ENCODE measurements at regions not wholly inside any gene's neighbourhood (a gene's known extent, or its start where the extent isn't known, plus 50 kb on each side); places are given as distances from the start of the nearest gene placed in this dataset.
"Not testable (repeated sequence)": the region's sequence is repeated elsewhere in the genome, so short reads cannot be mapped to it uniquely, and the experiment has no call there.

DNA sequence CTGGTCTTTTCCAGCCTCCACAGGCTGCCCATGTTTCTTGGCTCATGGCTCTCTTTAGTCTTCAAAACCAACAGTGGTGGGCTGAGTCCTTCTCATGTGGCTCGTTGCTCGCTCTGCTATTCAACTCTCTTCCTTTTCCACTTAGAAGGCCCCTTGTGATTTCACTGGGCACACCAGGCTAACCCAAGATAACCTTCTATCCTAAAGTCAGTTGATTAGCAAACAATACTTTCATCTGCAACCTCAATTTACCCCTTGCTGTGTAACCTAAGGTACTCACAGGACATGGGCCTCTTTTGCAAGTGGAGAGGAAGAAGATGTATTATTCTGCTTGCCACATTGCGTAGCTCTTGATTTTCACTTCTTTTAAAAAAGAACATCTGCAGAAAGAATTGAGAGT is 79.6 kb downstream of the UTRN start:
- H3K4me1 Mint-ChIP-seq (ENCODE audit: unreplicated experiment) = peaks cover 47% of the 10 kb centered on the region
- H3K27ac Mint-ChIP-seq (ENCODE audit: unreplicated experiment) = no peak overlapping the region
- no peak for DNase-seq (ENCODE audit: extremely low spot score, unreplicated experiment)
- no peaks in the 10 kb centered on the region for H3K27me3 Mint-ChIP-seq (ENCODE audit: unreplicated experiment)
- TF ChIP-seq, protein P1, sequence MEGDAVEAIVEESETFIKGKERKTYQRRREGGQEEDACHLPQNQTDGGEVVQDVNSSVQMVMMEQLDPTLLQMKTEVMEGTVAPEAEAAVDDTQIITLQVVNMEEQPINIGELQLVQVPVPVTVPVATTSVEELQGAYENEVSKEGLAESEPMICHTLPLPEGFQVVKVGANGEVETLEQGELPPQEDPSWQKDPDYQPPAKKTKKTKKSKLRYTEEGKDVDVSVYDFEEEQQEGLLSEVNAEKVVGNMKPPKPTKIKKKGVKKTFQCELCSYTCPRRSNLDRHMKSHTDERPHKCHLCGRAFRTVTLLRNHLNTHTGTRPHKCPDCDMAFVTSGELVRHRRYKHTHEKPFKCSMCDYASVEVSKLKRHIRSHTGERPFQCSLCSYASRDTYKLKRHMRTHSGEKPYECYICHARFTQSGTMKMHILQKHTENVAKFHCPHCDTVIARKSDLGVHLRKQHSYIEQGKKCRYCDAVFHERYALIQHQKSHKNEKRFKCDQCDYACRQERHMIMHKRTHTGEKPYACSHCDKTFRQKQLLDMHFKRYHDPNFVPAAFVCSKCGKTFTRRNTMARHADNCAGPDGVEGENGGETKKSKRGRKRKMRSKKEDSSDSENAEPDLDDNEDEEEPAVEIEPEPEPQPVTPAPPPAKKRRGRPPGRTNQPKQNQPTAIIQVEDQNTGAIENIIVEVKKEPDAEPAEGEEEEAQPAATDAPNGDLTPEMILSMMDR (IDR thresholded peaks at IDR 0.05) = no peak
- no peaks in the 10 kb centered on the region for H3K9me3 Mint-ChIP-seq (ENCODE audit: unreplicated experiment)
- H3K36me3 Mint-ChIP-seq (ENCODE audit: unreplicated experiment) = peaks cover 1% of the 10 kb centered on the region
- no peak overlapping the region for H3K4me3 Mint-ChIP-seq (ENCODE audit: unreplicated experiment)

DNA sequence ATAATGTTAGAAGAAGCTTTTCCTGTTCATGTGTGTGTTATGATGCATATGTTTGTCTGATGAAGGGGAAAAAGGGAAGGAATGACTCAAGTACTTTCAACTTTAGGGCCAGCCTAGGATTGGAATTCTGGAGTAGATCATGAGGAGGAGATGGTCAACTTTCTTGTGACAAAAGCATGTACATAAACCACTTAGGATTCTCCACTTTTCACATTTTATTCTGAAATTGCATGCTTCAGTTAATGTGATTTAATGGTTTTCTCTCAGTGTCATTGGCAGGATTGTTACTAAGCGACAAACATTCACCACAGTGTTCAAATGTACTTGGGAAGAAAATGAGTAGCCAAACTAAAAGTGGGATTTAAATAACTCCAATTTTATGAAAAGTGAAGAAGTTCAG is 80.1 kb downstream of the UTRN start:
- H3K4me3 Mint-ChIP-seq (ENCODE audit: unreplicated experiment) = no peak overlapping the region
- DNase-seq (ENCODE audit: extremely low spot score, unreplicated experiment) = no peak
- TF ChIP-seq, protein P1 (IDR thresholded peaks at IDR 0.05) = no peak
- H3K27me3 Mint-ChIP-seq (ENCODE audit: unreplicated experiment) = no peaks in the 10 kb centered on the region
- peak overlapping the region; percentile 5 for H3K27ac Mint-ChIP-seq (ENCODE audit: unreplicated experiment)
- peaks cover 3% of the 10 kb centered on the region for H3K36me3 Mint-ChIP-seq (ENCODE audit: unreplicated experiment)
- H3K9me3 Mint-ChIP-seq (ENCODE audit: unreplicated experiment) = no peaks in the 10 kb centered on the region
- peaks cover 44% of the 10 kb centered on the region for H3K4me1 Mint-ChIP-seq (ENCODE audit: unreplicated experiment)

DNA sequence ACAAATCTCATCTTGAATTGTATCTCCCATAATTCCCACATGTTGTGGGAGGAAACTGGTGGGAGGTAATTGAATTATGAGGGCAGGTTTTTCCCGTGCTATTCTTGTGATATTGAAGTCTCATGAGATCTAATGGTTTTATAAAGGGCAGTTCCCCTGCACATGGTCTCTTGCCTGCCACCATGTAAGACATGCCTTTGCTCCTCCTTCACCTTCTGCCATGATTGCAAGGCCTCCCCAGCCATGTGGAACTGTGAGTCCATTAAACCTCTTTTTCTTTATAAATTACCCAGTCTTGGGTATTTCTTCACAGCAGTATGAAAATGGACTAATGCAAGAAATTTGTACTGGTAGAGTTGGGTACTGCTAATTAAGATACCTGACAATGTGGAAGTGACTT is 84.6 kb downstream of the UTRN start:
- not testable (repeated sequence) for DNase-seq (ENCODE audit: extremely low spot score, unreplicated experiment); H3K27ac Mint-ChIP-seq (ENCODE audit: unreplicated experiment); H3K27me3 Mint-ChIP-seq (ENCODE audit: unreplicated experiment); H3K36me3 Mint-ChIP-seq (ENCODE audit: unreplicated experiment); H3K9me3 Mint-ChIP-seq (ENCODE audit: unreplicated experiment); H3K4me3 Mint-ChIP-seq (ENCODE audit: unreplicated experiment)
- peaks cover 26% of the 10 kb centered on the region for H3K4me1 Mint-ChIP-seq (ENCODE audit: unreplicated experiment)

DNA sequence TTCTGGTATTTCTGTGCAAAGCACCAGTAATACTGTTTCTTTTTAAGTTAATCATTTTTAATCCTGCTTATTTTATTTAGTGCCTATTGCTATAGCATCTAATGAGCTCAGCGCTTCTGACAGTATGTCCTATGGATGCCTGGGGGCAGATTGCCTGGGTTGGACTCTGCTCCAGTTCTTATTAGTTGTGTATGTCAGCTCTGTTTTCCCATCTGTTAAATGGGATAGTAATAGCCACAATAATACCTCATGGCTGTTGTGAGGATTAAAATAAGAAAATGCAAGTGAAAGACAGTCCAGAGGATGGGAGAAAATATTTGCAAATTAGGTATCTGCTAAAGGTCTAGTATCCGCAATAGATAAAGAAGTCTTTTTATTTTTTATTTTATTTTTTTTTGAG is 87.0 kb downstream of the UTRN start:
- no peak overlapping the region for H3K4me3 Mint-ChIP-seq (ENCODE audit: unreplicated experiment)
- H3K27me3 Mint-ChIP-seq (ENCODE audit: unreplicated experiment) = no peaks in the 10 kb centered on the region
- H3K27ac Mint-ChIP-seq (ENCODE audit: unreplicated experiment) = no peak overlapping the region
- no peak for DNase-seq (ENCODE audit: extremely low spot score, unreplicated experiment)
- H3K36me3 Mint-ChIP-seq (ENCODE audit: unreplicated experiment) = peaks cover 5% of the 10 kb centered on the region
- H3K4me1 Mint-ChIP-seq (ENCODE audit: unreplicated experiment) = peaks cover 17% of the 10 kb centered on the region
- TF ChIP-seq, protein P1 (IDR thresholded peaks at IDR 0.05) = no peak
- H3K9me3 Mint-ChIP-seq (ENCODE audit: unreplicated experiment) = no peaks in the 10 kb centered on the region

DNA sequence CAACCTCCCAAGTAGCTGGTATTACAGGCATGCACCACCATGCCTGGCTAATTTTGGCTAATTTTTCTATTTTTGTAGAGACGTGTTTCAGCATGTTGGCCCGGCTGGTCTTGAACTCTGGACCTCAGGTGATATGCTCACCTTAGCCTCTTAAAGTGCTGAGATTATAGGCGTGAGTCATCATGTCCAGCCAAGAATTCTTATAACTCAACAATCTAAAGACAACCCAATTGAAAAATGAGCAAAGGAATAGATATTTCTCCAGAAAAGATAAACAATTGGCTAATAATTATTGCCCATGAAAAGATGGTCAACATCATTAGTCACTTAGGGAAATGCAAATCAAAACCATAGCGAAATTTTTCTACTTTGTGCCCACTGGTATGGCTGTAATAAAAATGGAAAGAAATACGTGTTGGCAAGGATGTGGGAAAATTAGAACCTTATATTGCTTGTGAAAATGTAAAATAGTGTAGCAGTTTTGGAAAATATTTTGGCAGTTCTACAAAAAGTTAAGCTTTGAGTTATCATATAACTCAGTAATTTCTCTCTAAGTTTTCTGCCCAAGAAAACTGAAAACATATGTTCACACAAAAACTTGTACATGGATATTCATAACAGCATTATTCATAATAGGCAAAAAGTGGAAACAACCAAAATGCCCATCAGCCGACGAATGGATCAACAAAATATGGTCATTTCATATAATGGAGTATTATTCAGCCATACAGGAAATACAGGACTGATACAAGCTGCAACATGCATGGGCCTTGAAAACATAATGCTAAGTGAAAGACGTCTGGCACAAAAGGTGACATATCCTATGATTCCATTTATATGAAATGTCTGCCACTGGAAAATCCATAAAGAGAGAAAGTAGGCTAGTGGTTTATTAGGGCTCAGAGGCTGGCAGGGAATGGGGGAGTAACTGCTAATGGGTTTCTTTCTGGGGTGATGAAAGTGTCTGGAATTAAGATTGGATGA is 87.8 kb downstream of the UTRN start:
- Mint-ChIP-seq H3K4me1 (ENCODE audit: unreplicated experiment) (peaks cover 25% of the 10 kb centered on the region), H3K9me3 (ENCODE audit: unreplicated experiment) (no peaks in the 10 kb centered on the region), H3K36me3 (ENCODE audit: unreplicated experiment) (peaks cover 5% of the 10 kb centered on the region), H3K4me3 (ENCODE audit: unreplicated experiment) (no peak overlapping the region), H3K27ac (ENCODE audit: unreplicated experiment) (peak overlapping the region; percentile 13), H3K27me3 (ENCODE audit: unreplicated experiment) (no peaks in the 10 kb centered on the region)
- DNase-seq (ENCODE audit: extremely low spot score, unreplicated experiment) = no peak
- TF ChIP-seq, protein P1 (IDR thresholded peaks at IDR 0.05) = no peak

DNA sequence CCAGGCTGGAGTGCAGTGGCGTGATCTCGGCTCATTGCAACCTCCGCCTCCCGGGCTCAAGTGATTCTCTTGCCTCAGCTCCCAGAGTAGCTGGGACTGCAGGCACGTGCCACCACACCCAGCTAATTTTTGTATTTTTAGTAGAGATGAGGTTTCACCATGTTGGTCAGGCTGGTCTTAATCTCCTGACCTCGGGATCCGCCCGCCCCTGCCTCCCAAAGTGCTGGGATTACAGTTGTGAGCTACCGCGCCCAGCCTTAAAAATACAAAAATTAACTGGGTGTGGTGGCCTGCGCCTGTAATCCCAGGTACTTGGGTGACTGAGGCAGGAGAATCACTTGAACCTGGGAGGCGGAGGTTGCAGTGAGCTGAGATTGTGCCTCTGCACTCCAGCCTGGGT is 89.4 kb downstream of the UTRN start:
- H3K4me3 Mint-ChIP-seq (ENCODE audit: unreplicated experiment); H3K36me3 Mint-ChIP-seq (ENCODE audit: unreplicated experiment); H3K27me3 Mint-ChIP-seq (ENCODE audit: unreplicated experiment); H3K9me3 Mint-ChIP-seq (ENCODE audit: unreplicated experiment); DNase-seq (ENCODE audit: extremely low spot score, unreplicated experiment); H3K27ac Mint-ChIP-seq (ENCODE audit: unreplicated experiment): not testable (repeated sequence)
- peaks cover 41% of the 10 kb centered on the region for H3K4me1 Mint-ChIP-seq (ENCODE audit: unreplicated experiment)

All from osteocyte (in vitro differentiated cells).